ENCODE measurements at regions not wholly inside any gene's neighbourhood (a gene's known extent, or its start where the extent isn't known, plus 50 kb on each side); places are given as distances from the start of the nearest gene placed in this dataset.

DNA sequence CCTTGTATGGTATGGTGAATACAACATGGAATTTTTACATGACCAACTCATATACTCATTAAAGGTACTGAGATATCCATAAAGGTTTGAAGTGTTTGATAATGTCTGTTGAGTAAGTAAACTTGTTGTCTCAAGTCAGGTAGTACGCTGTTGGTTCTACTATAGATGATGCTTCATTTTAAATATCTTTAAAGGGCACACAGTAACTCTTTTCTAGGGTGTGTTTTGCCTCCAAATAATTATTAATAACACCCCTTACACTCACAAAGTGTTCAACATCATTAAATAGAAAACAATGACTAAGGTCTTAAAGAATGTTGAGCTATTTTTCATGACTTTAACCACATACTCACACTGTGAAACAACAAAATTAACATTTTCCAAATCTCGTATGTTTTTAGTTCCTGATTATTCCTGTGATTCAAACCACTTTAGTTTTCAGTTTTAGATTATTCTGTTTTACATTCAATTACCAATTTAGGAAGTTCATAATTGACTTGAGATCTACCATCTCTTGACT is 220.0 kb upstream of the NANOGP8 start:
- Histone ChIP-seq H3K9me3 (no peaks in the 10 kb centered on the region), H3K36me3 (no peaks in the 10 kb centered on the region), H3K27me3 (no peaks in the 10 kb centered on the region), H3K4me1 (peaks cover 0 to 29% (median 0%) of the 10 kb centered on the region in 4 donors), H3K27ac (no peak overlapping the region), H3K4me3 (no peak overlapping the region)
- no peak for DNase-seq
- no peak for TF ChIP-seq POLR2A (IDR thresholded peaks at IDR 0.05)
- TF ChIP-seq, protein P1, sequence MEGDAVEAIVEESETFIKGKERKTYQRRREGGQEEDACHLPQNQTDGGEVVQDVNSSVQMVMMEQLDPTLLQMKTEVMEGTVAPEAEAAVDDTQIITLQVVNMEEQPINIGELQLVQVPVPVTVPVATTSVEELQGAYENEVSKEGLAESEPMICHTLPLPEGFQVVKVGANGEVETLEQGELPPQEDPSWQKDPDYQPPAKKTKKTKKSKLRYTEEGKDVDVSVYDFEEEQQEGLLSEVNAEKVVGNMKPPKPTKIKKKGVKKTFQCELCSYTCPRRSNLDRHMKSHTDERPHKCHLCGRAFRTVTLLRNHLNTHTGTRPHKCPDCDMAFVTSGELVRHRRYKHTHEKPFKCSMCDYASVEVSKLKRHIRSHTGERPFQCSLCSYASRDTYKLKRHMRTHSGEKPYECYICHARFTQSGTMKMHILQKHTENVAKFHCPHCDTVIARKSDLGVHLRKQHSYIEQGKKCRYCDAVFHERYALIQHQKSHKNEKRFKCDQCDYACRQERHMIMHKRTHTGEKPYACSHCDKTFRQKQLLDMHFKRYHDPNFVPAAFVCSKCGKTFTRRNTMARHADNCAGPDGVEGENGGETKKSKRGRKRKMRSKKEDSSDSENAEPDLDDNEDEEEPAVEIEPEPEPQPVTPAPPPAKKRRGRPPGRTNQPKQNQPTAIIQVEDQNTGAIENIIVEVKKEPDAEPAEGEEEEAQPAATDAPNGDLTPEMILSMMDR (IDR thresholded peaks at IDR 0.05), result no peak

- H3K36me3 ChIP-seq, result no peaks in the 10 kb centered on the region
- H3K4me3 ChIP-seq, result no peak overlapping the region
- H3K27me3 ChIP-seq, result no peaks in the 10 kb centered on the region
- no peak for DNase-seq
- TF ChIP-seq, protein P1 (IDR thresholded peaks at IDR 0.05), result no peak
- TF ChIP-seq POLR2A (IDR thresholded peaks at IDR 0.05), result no peak
- H3K27ac ChIP-seq, result no peak overlapping the region
- H3K9me3 ChIP-seq, result no peaks in the 10 kb centered on the region
- H3K4me1 ChIP-seq, result peaks cover 0 to 23% (median 0%) of the 10 kb centered on the region in 4 donors
Observed at GRCh38 chr15:35304389-35304788, 219.3 kb upstream of the NANOGP8 start.

DNA sequence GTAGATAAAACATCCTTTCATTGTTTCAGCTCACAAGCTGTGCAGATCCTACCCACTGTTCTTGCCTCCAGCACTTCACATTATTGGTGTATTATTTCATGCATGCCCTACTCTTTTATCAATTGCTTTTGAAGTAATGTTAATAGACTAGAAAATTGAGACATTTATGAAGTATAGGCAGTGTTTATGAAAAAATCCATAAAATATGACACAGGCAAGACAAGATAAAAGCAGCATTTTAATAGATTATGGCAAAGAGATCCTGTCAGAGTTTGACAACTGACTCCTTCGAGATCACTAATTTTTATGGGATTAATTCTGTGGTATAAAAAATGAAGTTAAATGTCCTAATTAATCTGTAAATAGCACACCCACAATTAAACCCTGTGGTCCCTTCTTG is 217.2 kb upstream of the NANOGP8 start:
- H3K27me3 ChIP-seq, result no peaks in the 10 kb centered on the region
- no peaks in the 10 kb centered on the region for H3K9me3 ChIP-seq
- H3K4me3 ChIP-seq, result no peak overlapping the region
- DNase-seq, result no peak
- no peak overlapping the region for H3K27ac ChIP-seq
- H3K36me3 ChIP-seq, result no peaks in the 10 kb centered on the region
- TF ChIP-seq POLR2A (IDR thresholded peaks at IDR 0.05), result no peak
- TF ChIP-seq, protein P1 (IDR thresholded peaks at IDR 0.05), result no peak
- peaks cover 0 to 16% (median 0%) of the 10 kb centered on the region in 4 donors for H3K4me1 ChIP-seq

- Histone ChIP-seq H3K27ac (no peak overlapping the region), H3K27me3 (no peaks in the 10 kb centered on the region), H3K4me1 (peaks cover 0 to 5% (median 0%) of the 10 kb centered on the region in 4 donors), H3K9me3 (no peaks in the 10 kb centered on the region), H3K4me3 (no peak overlapping the region), H3K36me3 (no peaks in the 10 kb centered on the region)
- TF ChIP-seq, protein P1 (IDR thresholded peaks at IDR 0.05), result no peak
- TF ChIP-seq POLR2A (IDR thresholded peaks at IDR 0.05), result no peak
- no peak for DNase-seq
Observed at GRCh38 chr15:35301088-35301487, 216.0 kb upstream of the NANOGP8 start.

DNA sequence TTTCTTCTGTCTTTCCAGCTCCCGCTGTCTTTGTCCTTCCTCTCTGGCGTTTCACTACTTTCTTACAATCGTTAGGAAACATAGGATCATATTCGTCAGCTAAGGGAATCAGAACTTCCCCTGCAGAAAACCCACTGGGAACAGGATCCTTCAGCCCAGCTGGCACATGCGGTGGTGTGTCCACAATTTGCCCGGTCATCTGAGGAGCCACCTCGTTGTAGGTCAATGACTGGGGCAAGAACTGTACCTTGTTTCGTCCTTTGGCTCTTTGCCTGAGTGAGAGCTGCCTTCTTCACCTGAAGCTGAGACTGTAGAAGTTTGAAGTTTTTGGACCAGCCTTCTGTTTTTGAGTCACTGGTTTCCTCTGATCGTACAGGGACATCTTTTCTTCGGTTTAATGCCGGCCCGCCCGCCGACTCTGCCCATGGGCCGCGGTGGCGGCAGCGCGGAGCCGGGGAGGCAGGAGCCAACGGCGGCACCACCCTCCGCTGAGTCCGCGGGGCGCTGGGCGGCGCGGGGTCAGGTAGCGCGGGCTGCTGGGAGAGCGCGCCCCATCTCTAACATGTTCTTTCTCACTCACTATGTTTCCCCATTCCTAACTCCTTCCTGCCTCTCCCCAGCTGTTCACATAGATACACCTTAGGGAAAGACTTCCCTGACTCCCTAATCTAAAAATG is 214.1 kb upstream of the NANOGP8 start:
- TF ChIP-seq, protein P1 (IDR thresholded peaks at IDR 0.05), result no peak
- no peak for TF ChIP-seq POLR2A (IDR thresholded peaks at IDR 0.05)
- DNase-seq, result no peak
- H3K27ac ChIP-seq, result no peak overlapping the region
- H3K36me3 ChIP-seq, result no peaks in the 10 kb centered on the region
- H3K4me3 ChIP-seq, result no peak overlapping the region
- no peaks in the 10 kb centered on the region for H3K9me3 ChIP-seq
- no peaks in the 10 kb centered on the region for H3K27me3 ChIP-seq
- peaks cover 0 to under 1% (median 0%) of the 10 kb centered on the region in 4 donors for H3K4me1 ChIP-seq

Measured in Peyer's patch (tissue), 4 donors.